ENCODE measurements at regions not wholly inside any gene's neighbourhood (a gene's known extent, or its start where the extent isn't known, plus 50 kb on each side); places are given as distances from the start of the nearest gene placed in this dataset.

DNA sequence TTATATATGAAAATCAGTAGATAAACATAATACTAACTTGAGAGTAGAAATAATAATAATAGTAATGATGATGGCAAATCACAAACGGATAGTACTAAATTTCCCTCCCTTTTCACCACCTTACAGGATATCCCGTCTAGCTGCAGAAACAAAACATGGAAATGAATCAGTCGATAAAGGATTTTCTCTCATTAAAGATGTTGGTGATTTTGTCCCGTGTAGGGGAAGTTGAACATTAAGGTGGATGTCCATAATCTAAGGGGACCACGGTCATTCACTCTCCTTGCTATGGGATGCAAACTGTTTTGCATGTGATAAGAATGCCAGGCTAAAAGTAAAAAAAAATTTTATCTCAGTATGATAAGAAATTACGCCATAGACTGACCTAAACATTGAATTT lies 1027.7 kb upstream of the NR2F2 start:
- FAIRE-seq (no peak), DNase-seq (ENCODE audit: low read depth, low spot score) (no peak)
- no peaks in the 10 kb centered on the region for H3K27me3 ChIP-seq (ENCODE audit: control insufficient read depth, extremely low read depth, insufficient read depth, low read length)
- dilution Hi-C loops (cut with MboI; ENCODE audit: extremely low pct_ligation_motif_present, low sequenced_read_pairs): no loop called here
- no peaks in the 10 kb centered on the region for H3K9me3 ChIP-seq (ENCODE audit: control insufficient read depth, low read depth, low read length)
- no peaks in the 10 kb centered on the region for H3K4me1 ChIP-seq (ENCODE audit: control insufficient read depth, extremely low read depth, insufficient read depth, low read length)
- H3K79me2 ChIP-seq (ENCODE audit: control insufficient read depth, insufficient read depth, low read length): no peaks in the 10 kb centered on the region
- H3K36me3 ChIP-seq (ENCODE audit: control insufficient read depth in 2 of 2, extremely low read depth in 1 of 2, insufficient read depth in 2 of 2, low read length in 2 of 2): no peaks in the 10 kb centered on the region
- H3K9me1 ChIP-seq (ENCODE audit: control insufficient read depth, extremely low read depth, insufficient read depth, low read length): no peaks in the 10 kb centered on the region
- no peaks in the 10 kb centered on the region for H4K20me1 ChIP-seq (ENCODE audit: control insufficient read depth, extremely low read depth, insufficient read depth, low read length)
- no peak overlapping the region for H3K4me2 ChIP-seq (ENCODE audit: control insufficient read depth, extremely low read depth, insufficient read depth, low read depth, low read length)
- H3K27ac ChIP-seq (ENCODE audit: control insufficient read depth, insufficient read depth, low read length): no peak overlapping the region
- TF ChIP-seq, protein P1, sequence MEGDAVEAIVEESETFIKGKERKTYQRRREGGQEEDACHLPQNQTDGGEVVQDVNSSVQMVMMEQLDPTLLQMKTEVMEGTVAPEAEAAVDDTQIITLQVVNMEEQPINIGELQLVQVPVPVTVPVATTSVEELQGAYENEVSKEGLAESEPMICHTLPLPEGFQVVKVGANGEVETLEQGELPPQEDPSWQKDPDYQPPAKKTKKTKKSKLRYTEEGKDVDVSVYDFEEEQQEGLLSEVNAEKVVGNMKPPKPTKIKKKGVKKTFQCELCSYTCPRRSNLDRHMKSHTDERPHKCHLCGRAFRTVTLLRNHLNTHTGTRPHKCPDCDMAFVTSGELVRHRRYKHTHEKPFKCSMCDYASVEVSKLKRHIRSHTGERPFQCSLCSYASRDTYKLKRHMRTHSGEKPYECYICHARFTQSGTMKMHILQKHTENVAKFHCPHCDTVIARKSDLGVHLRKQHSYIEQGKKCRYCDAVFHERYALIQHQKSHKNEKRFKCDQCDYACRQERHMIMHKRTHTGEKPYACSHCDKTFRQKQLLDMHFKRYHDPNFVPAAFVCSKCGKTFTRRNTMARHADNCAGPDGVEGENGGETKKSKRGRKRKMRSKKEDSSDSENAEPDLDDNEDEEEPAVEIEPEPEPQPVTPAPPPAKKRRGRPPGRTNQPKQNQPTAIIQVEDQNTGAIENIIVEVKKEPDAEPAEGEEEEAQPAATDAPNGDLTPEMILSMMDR (optimal IDR thresholded peaks at IDR 0.05 in 1 of 3, IDR thresholded peaks at IDR 0.05 in 1 of 3, conservative IDR thresholded peaks at IDR 0.05 in 1 of 3; ENCODE audit: extremely low read depth in 1 of 3, insufficient read depth in 2 of 3, low read length in 3 of 3): no peak
- TF ChIP-seq EZH2 (IDR thresholded peaks at IDR 0.05; ENCODE audit: low read length): no peak
- H2AFZ ChIP-seq (ENCODE audit: control insufficient read depth, low read length): no peak overlapping the region
- H3K4me3 ChIP-seq (ENCODE audit: control insufficient read depth in 2 of 3, extremely low read depth in 1 of 3, insufficient read depth in 2 of 3, low read depth in 1 of 3, low read length in 3 of 3): no peak overlapping the region
- no peak overlapping the region for H3K9ac ChIP-seq (ENCODE audit: control insufficient read depth, extremely low read depth, insufficient read depth, low read length)

DNA sequence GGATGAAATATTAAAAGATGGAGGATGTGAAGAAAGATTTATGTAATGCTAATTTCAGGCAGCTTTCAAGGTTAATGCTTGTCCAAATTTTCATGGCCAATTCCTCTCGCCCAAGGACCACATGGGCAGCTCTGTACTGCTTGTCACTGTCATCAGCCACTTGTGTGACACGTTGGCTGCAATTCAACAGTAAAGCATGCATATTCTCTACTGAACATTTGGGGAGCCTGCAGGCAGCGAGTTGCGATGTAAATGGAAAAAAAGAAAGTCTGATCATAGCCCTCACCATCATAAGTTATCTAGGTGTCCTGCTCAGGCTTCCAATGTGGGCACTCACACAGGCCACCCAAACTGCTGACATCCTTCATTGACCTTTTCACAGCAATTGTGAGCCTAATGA lies 1026.8 kb upstream of the NR2F2 start:
- DNase-seq (ENCODE audit: low read depth, low spot score): no peak
- no peak overlapping the region for H3K4me2 ChIP-seq (ENCODE audit: control insufficient read depth, extremely low read depth, insufficient read depth, low read depth, low read length)

More for the DNA sequence above, 1026.8 kb upstream of the NR2F2 start:
- no peak overlapping the region for H3K27ac ChIP-seq (ENCODE audit: control insufficient read depth, insufficient read depth, low read length)
- H3K9me3 ChIP-seq (ENCODE audit: control insufficient read depth, low read depth, low read length): no peaks in the 10 kb centered on the region
- TF ChIP-seq EZH2 (IDR thresholded peaks at IDR 0.05; ENCODE audit: low read length): no peak
- TF ChIP-seq, protein P1 (optimal IDR thresholded peaks at IDR 0.05 in 1 of 3, IDR thresholded peaks at IDR 0.05 in 1 of 3, conservative IDR thresholded peaks at IDR 0.05 in 1 of 3; ENCODE audit: extremely low read depth in 1 of 3, insufficient read depth in 2 of 3, low read length in 3 of 3): no peak
- H3K4me1 ChIP-seq (ENCODE audit: control insufficient read depth, extremely low read depth, insufficient read depth, low read length): no peaks in the 10 kb centered on the region
- H3K4me3 ChIP-seq (ENCODE audit: control insufficient read depth in 2 of 3, extremely low read depth in 1 of 3, insufficient read depth in 2 of 3, low read depth in 1 of 3, low read length in 3 of 3): no peak overlapping the region
- no peak overlapping the region for H3K9ac ChIP-seq (ENCODE audit: control insufficient read depth, extremely low read depth, insufficient read depth, low read length)
- H2AFZ ChIP-seq (ENCODE audit: control insufficient read depth, low read length): no peak overlapping the region
- no peak for FAIRE-seq
- no peaks in the 10 kb centered on the region for H3K9me1 ChIP-seq (ENCODE audit: control insufficient read depth, extremely low read depth, insufficient read depth, low read length)
- H4K20me1 ChIP-seq (ENCODE audit: control insufficient read depth, extremely low read depth, insufficient read depth, low read length): no peaks in the 10 kb centered on the region
- H3K27me3 ChIP-seq (ENCODE audit: control insufficient read depth, extremely low read depth, insufficient read depth, low read length): no peaks in the 10 kb centered on the region
- H3K79me2 ChIP-seq (ENCODE audit: control insufficient read depth, insufficient read depth, low read length): no peaks in the 10 kb centered on the region
- dilution Hi-C loops (cut with MboI; ENCODE audit: extremely low pct_ligation_motif_present, low sequenced_read_pairs): no loop called here
- no peaks in the 10 kb centered on the region for H3K36me3 ChIP-seq (ENCODE audit: control insufficient read depth in 2 of 2, extremely low read depth in 1 of 2, insufficient read depth in 2 of 2, low read length in 2 of 2)

Measured in keratinocyte (primary cell).